Activated CD4-positive, alpha-beta memory T cell treated with anti-CD3 and anti-CD28 coated beads, Interleukin-2, amount 10 ng/mL, durations not matched to agents 7 days and 5 days (primary cell): ENCODE measurements at regions not wholly inside any gene's neighbourhood (a gene's known extent, or its start where the extent isn't known, plus 50 kb on each side); places are given as distances from the start of the nearest gene placed in this dataset.
A peak's percentile ranks its signal among the peaks of the same experiment; 100 is the strongest.

Experiments
- CTCF ChIA-PET: fragments of 350-600 bp; sonication (Branson Sonifier 250); formaldehyde crosslinking; loops from one replicate; lab custom pipeline; 2021; ENCODE audit warnings: antibody characterized with exemption, inconsistent platforms; lab: Charles Lee
- POLR2A ChIA-PET: fragments of 350-600 bp; sonication (Branson Sonifier 250); formaldehyde crosslinking; loops from one replicate; lab custom pipeline; 2021; ENCODE audit warnings: antibody characterized with exemption; lab: Charles Lee
- DNase-seq: peaks from one replicate; pipeline ENCODE4 v3.0.0-alpha.2; 2020
- H3K27ac Mint-ChIP-seq: one replicate; pipeline ENCODE4 v1.8.0; 2021; ENCODE audit warnings: mild to moderate bottlenecking, mixed read lengths
- H3K27me3 Mint-ChIP-seq: one replicate; pipeline ENCODE4 v1.8.0; 2021; ENCODE audit warnings: mixed read lengths
- H3K36me3 Mint-ChIP-seq: one replicate; pipeline ENCODE4 v1.8.0; 2021; ENCODE audit warnings: low read depth, mixed read lengths
- H3K4me1 Mint-ChIP-seq: one replicate; pipeline ENCODE4 v1.8.0; 2021; ENCODE audit warnings: mixed read lengths
- H3K4me3 Mint-ChIP-seq: one replicate; pipeline ENCODE4 v1.8.0; 2021; ENCODE audit warnings: mild to moderate bottlenecking, mixed read lengths
- H3K9me3 Mint-ChIP-seq: one replicate; pipeline ENCODE4 v1.8.0; 2021; ENCODE audit warnings: mixed read lengths

GRCh38 chr2:9753665-9754531 lies 89.4 kb upstream of the TAF1B start:
- Mint-ChIP-seq H3K27me3 (peaks cover 8% of the 10 kb centered on the region), H3K27ac (peak overlapping the region; percentile 100), H3K4me3 (peak overlapping the region; percentile 95), H3K4me1 (peaks cover 77% of the 10 kb centered on the region), H3K9me3 (no peaks in the 10 kb centered on the region), H3K36me3 (peaks cover 9% of the 10 kb centered on the region)
- peak; percentile 71 for DNase-seq
- CTCF ChIA-PET, result interaction anchor here (1.0 to 2.6 kb wide), 10 partner anchors 14 to 331 kb away, joined by 3 to 25 read pairs (median 6); partner anchors contain the start of genes ADAM17 and YWHAQ
- POLR2A ChIA-PET, result interaction anchor here (0.8 to 5.3 kb wide), 25 partner anchors 8 to 280 kb away, joined by 3 to 76 read pairs (median 19); partner anchors contain the start of genes ADAM17, IAH1, TAF1B and YWHAQ

- no peak for DNase-seq
- ChIA-PET CTCF (interaction anchor here (1.0 to 2.6 kb wide), 4 partner anchors 15 to 199 kb away, joined by 4 to 25 read pairs (median 11); partner anchors contain the start of gene ADAM17), POLR2A (interaction anchor here (0.8 to 5.3 kb wide), 18 partner anchors 10 to 280 kb away, joined by 3 to 76 read pairs (median 22); partner anchors contain the start of genes ADAM17, IAH1, TAF1B and YWHAQ)
- Mint-ChIP-seq H3K4me1 (peaks cover 74% of the 10 kb centered on the region), H3K36me3 (peaks cover 7% of the 10 kb centered on the region), H3K27me3 (peaks cover 8% of the 10 kb centered on the region), H3K27ac (peak overlapping the region; percentile 100), H3K9me3 (no peaks in the 10 kb centered on the region), H3K4me3 (peak overlapping the region; percentile 95)
Measured at GRCh38 chr2:9754532-9754887, 88.8 kb upstream of the TAF1B start.

- Mint-ChIP-seq H3K27ac (peak overlapping the region; percentile 100), H3K9me3 (no peaks in the 10 kb centered on the region), H3K4me3 (peak overlapping the region; percentile 95), H3K4me1 (peaks cover 74% of the 10 kb centered on the region), H3K27me3 (peaks cover 8% of the 10 kb centered on the region), H3K36me3 (peaks cover 7% of the 10 kb centered on the region)
- CTCF ChIA-PET, result interaction anchor here (2.6 kb wide), 1 partner anchor 44 kb away, joined by 8 read pairs; no protein-coding TSS in a partner anchor
- POLR2A ChIA-PET, result interaction anchor here (0.5 to 5.3 kb wide), 15 partner anchors 15 to 281 kb away, joined by 3 to 76 read pairs (median 20); partner anchors contain the start of genes ADAM17, IAH1 and YWHAQ
- DNase-seq, result no peak
Measured at GRCh38 chr2:9755008-9755407, 88.3 kb upstream of the TAF1B start.

- H3K27me3 Mint-ChIP-seq, result peaks cover 8% of the 10 kb centered on the region
- peaks cover 74% of the 10 kb centered on the region for H3K4me1 Mint-ChIP-seq
- CTCF ChIA-PET, result interaction anchor here (2.6 kb wide), 1 partner anchor 43 kb away, joined by 8 read pairs; no protein-coding TSS in a partner anchor
- POLR2A ChIA-PET, result interaction anchor here (0.9 to 5.3 kb wide), 8 partner anchors 14 to 148 kb away, joined by 3 to 76 read pairs (median 27); partner anchors contain the start of gene YWHAQ
- peaks cover 7% of the 10 kb centered on the region for H3K36me3 Mint-ChIP-seq
- H3K27ac Mint-ChIP-seq, result no peak overlapping the region
- no peak for DNase-seq
- no peaks in the 10 kb centered on the region for H3K9me3 Mint-ChIP-seq
- no peak overlapping the region for H3K4me3 Mint-ChIP-seq
Measured at GRCh38 chr2:9755638-9756037, 87.6 kb upstream of the TAF1B start.

- Mint-ChIP-seq H3K9me3 (no peaks in the 10 kb centered on the region), H3K27me3 (peaks cover 8% of the 10 kb centered on the region), H3K27ac (no peak overlapping the region), H3K4me3 (no peak overlapping the region), H3K36me3 (peaks cover 7% of the 10 kb centered on the region), H3K4me1 (peaks cover 72% of the 10 kb centered on the region)
- DNase-seq, result no peak
- POLR2A ChIA-PET, result interaction anchor here (0.7 to 1.3 kb wide), 3 partner anchors 18 to 127 kb away, joined by 3 to 4 read pairs (median 3); partner anchors contain the start of gene YWHAQ
- CTCF ChIA-PET, result interaction anchor here (2.6 to 2.7 kb wide), 2 partner anchors 13 to 42 kb away, joined by 8 to 15 read pairs; no protein-coding TSS in a partner anchor
Measured at GRCh38 chr2:9756692-9757250, 86.5 kb upstream of the TAF1B start.

GRCh38 chr2:9757501-9758264 lies 85.6 kb upstream of the TAF1B start:
- POLR2A ChIA-PET, result interaction anchor here (0.9 to 1.6 kb wide), 4 partner anchors 17 to 182 kb away, joined by 3 to 5 read pairs (median 4); partner anchors contain the start of gene YWHAQ
- H3K36me3 Mint-ChIP-seq, result peaks cover 7% of the 10 kb centered on the region

GRCh38 chr2:9758741-9759140 lies 84.5 kb upstream of the TAF1B start:
- Mint-ChIP-seq H3K27ac (no peak overlapping the region), H3K4me3 (no peak overlapping the region), H3K36me3 (peaks cover 7% of the 10 kb centered on the region), H3K9me3 (no peaks in the 10 kb centered on the region), H3K27me3 (peaks cover 8% of the 10 kb centered on the region), H3K4me1 (peaks cover 70% of the 10 kb centered on the region)
- CTCF ChIA-PET, result interaction anchor here (2.7 kb wide), 1 partner anchor 11 kb away, joined by 15 read pairs; no protein-coding TSS in a partner anchor
- DNase-seq, result no peak
- POLR2A ChIA-PET, result interaction anchor here (1.1 to 2.7 kb wide), 4 partner anchors 11 to 139 kb away, joined by 3 to 8 read pairs (median 6); no protein-coding TSS in a partner anchor

More at GRCh38 chr2:9757501-9758264, 85.6 kb upstream of the TAF1B start:
- Mint-ChIP-seq H3K27me3 (peaks cover 8% of the 10 kb centered on the region), H3K9me3 (no peaks in the 10 kb centered on the region), H3K4me1 (peaks cover 69% of the 10 kb centered on the region), H3K27ac (no peak overlapping the region), H3K4me3 (no peak overlapping the region)
- DNase-seq, result no peak
- CTCF ChIA-PET, result interaction anchor here (2.6 to 2.7 kb wide), 2 partner anchors 12 to 41 kb away, joined by 8 to 15 read pairs; no protein-coding TSS in a partner anchor

GRCh38 chr2:9760069-9760901 lies 83.0 kb upstream of the TAF1B start:
- no peak for DNase-seq
- H3K4me3 Mint-ChIP-seq, result peak overlapping the region; percentile 1
- H3K27ac Mint-ChIP-seq, result peak overlapping the region; percentile 65
- H3K4me1 Mint-ChIP-seq, result peaks cover 72% of the 10 kb centered on the region
- ChIA-PET CTCF (interaction anchor here (4.0 kb wide), 1 partner anchor 11 kb away, joined by 24 read pairs; no protein-coding TSS in a partner anchor), POLR2A (interaction anchor here (0.7 to 2.7 kb wide), 8 partner anchors 9 to 205 kb away, joined by 3 to 8 read pairs (median 4); partner anchors contain the start of gene ADAM17)
- no peaks in the 10 kb centered on the region for H3K36me3 Mint-ChIP-seq
- H3K9me3 Mint-ChIP-seq, result no peaks in the 10 kb centered on the region
- peaks cover 8% of the 10 kb centered on the region for H3K27me3 Mint-ChIP-seq

- H3K36me3 Mint-ChIP-seq, result no peaks in the 10 kb centered on the region
- no peaks in the 10 kb centered on the region for H3K9me3 Mint-ChIP-seq
- H3K4me1 Mint-ChIP-seq, result peaks cover 74% of the 10 kb centered on the region
- no peak overlapping the region for H3K4me3 Mint-ChIP-seq
- peak overlapping the region; percentile 65 for H3K27ac Mint-ChIP-seq
- no peak for DNase-seq
- peaks cover 7% of the 10 kb centered on the region for H3K27me3 Mint-ChIP-seq
- POLR2A ChIA-PET, result interaction anchor here (0.8 to 2.7 kb wide), 6 partner anchors 8 to 206 kb away, joined by 3 to 8 read pairs (median 6); partner anchors contain the start of gene ADAM17
- CTCF ChIA-PET, result interaction anchor here (0.9 to 4.0 kb wide), 2 partner anchors 10 to 38 kb away, joined by 5 to 24 read pairs; no protein-coding TSS in a partner anchor
Measured at GRCh38 chr2:9760902-9761228, 82.4 kb upstream of the TAF1B start.

- ChIA-PET CTCF (interaction anchor here (0.9 to 4.0 kb wide), 2 partner anchors 9 to 38 kb away, joined by 5 to 24 read pairs; no protein-coding TSS in a partner anchor), POLR2A (interaction anchor here (1.4 to 2.7 kb wide), 3 partner anchors 9 to 142 kb away, joined by 6 to 8 read pairs (median 7); no protein-coding TSS in a partner anchor)
- Mint-ChIP-seq H3K27me3 (peaks cover 3% of the 10 kb centered on the region), H3K9me3 (no peaks in the 10 kb centered on the region), H3K4me3 (no peak overlapping the region), H3K36me3 (no peaks in the 10 kb centered on the region), H3K4me1 (peaks cover 73% of the 10 kb centered on the region), H3K27ac (no peak overlapping the region)
- no peak for DNase-seq
Measured at GRCh38 chr2:9761577-9761976, 81.7 kb upstream of the TAF1B start.

- H3K27me3 Mint-ChIP-seq, result peaks cover 3% of the 10 kb centered on the region
- H3K4me1 Mint-ChIP-seq, result peaks cover 72% of the 10 kb centered on the region
- POLR2A ChIA-PET, result interaction anchor here (1.4 to 1.9 kb wide), 2 partner anchors 9 to 27 kb away, joined by 6 to 7 read pairs; no protein-coding TSS in a partner anchor
- no peaks in the 10 kb centered on the region for H3K9me3 Mint-ChIP-seq
- no peak for DNase-seq
- H3K4me3 Mint-ChIP-seq, result no peak overlapping the region
- CTCF ChIA-PET, result interaction anchor here (4.0 kb wide), 1 partner anchor 9 kb away, joined by 24 read pairs; no protein-coding TSS in a partner anchor
- H3K27ac Mint-ChIP-seq, result no peak overlapping the region
- no peaks in the 10 kb centered on the region for H3K36me3 Mint-ChIP-seq
Measured at GRCh38 chr2:9762164-9762563, 81.1 kb upstream of the TAF1B start.
